GM20431 (cell line): ENCODE measurements at regions not wholly inside any gene's neighbourhood (a gene's known extent, or its start where the extent isn't known, plus 50 kb on each side); places are given as distances from the start of the nearest gene placed in this dataset.
"Not testable (repeated sequence)": the region's sequence is repeated elsewhere in the genome, so short reads cannot be mapped to it uniquely, and the experiment has no call there.

ENCODE experiments used
- in situ Hi-C: fragments of 300-500 bp; cut with MseI, MboI; formaldehyde crosslinking; loops from one replicate; pipeline ENCODE4 v1.15.0; 2020; ENCODE audit warnings: low sequenced_read_pairs; ENCODE audit not compliant: unreplicated experiment

DNA sequence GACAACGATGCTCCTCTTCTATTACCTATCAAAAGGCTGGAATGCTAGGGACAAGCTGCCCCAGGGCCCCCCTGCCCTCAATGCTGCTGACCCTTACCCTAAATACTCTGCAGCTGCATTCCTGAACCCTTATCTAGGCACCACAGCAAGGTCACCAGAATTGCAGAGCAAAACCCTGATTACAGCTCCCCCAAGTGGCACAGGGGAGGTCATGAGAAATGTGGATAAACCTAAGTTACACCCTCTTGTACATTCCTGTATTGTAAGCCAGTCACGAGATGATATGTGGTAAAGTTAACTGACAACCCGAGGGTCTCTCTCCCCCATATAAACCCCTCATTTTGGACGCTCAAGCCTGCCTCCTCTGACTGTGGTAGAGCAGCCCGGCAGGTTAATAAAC lies 411.8 kb upstream of the STXBP6 start:
- in situ Hi-C loops, result no loop called here

DNA sequence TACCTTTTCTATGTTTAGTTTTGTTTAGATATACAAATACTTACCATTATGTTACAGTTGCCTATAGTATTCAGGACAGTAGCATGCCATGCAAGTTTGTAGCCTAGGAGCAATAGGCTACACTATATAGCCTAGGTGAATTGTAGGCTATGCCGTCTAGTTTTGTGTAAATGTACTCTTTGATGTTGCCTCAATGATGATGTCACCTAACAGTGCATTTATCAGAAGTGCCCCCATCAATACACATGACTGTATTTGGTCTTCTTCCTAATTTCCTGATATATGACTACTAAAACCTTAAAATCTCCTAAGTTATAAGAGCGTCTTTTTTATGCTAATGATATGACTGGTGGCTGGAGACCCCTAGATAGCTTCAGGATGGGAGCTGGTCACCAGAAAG lies 394.4 kb upstream of the STXBP6 start:
- in situ Hi-C loops, result no loop called here

DNA sequence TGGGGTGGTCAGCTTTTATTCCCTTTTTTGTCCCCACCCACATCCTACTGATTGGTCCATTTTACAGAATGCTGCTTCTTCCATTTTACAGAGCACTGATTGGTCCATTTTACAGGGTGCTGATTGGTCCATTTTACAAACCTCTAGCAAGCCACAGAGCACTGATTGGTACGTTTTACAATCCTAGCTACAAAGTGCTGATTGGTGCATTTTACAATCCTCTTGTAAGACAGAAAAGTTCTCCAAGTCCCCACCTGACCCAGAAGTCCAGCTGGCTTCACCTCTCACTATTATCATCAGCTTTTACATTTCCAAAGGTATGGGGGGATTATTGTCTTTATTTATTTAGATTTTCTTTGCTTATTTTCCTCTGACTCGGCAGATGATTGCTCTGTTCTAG lies 390.4 kb upstream of the STXBP6 start:
- in situ Hi-C loops, result not testable (repeated sequence)

DNA sequence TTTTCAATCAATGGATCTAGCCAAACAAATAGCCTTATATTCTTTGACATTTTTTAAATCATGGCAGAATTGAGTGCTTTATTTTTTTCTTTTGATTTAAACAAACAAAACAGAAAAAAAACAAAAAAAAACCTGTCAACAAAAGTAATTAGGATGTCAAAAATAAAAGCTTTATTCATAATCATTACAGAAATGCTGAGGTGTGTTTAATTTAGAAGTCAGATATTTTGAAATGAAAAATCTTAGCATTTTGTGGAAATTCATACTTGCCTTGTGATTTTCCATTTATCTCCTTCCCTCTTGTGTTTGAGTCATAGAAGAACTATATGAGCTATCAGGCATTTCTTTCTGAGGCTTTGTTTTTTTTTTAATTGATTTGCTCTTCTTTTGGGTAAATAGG lies 387.0 kb upstream of the STXBP6 start:
- in situ Hi-C loops, result no loop called here

DNA sequence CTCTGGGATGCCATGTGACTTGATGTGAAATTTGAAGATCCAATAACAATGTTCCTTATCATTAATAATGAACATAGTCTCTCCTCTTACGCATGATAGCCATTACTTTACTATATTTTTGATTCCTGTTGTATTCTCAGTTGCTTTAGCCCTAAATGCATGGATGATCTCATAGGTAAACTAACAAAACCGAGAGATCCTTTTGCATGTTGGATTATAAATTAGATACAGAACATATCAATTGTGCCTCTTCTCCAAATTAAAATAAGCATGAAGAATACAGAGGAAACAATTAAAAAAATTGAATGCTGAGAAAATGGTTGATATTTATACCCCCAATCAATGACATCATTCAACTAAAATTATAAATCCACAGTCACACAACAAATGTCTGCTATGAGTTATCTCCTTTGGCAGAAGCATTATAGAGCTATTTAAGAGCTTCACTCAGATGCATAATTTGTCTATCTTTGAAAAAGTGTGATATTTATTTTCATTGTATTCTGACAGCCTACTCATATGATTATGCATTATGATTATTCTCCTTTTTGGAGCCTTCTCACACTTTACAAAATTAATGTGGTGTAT lies 386.4 kb upstream of the STXBP6 start:
- in situ Hi-C loops, result no loop called here

DNA sequence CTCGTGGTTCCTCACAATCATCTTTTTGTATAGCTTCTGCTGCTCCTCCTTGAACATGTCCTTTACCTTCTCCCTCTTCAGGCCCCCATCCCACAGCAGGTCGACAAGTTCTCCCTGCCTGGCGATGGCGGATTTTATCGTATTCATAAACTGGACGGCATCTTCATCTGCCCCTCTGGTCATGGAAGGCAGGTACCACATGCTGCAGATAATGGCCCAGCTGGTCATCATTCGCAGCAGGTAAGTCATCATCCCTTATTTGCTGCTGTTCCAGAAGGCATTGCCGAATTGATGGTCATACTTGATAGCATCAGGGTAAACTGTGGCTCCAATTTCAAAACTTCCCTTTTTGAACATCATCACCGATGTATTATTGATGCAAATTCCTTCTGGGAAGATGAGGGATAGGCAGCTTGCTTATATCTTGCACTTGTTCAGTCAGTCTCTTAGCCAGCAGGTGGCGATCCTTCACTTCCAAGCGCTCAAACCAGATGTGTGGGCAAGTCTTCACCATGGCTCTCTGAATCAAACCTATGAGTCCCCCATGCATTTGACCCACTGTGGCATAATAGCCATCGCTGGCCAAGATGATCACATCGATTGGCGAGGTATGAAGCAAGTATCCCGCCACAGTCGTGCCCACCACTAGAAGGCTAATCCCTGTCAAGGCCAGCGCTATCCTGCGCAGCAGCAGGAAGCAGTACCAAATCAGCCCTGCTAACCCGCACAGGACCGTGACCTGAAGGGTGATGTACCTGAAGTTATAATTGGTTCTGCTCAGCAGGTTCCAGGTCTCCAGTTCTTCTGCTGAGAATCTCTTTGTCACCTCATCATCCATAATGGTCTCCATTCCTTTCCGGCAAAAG lies 381.5 kb upstream of the STXBP6 start:
- in situ Hi-C loops, result no loop called here

DNA sequence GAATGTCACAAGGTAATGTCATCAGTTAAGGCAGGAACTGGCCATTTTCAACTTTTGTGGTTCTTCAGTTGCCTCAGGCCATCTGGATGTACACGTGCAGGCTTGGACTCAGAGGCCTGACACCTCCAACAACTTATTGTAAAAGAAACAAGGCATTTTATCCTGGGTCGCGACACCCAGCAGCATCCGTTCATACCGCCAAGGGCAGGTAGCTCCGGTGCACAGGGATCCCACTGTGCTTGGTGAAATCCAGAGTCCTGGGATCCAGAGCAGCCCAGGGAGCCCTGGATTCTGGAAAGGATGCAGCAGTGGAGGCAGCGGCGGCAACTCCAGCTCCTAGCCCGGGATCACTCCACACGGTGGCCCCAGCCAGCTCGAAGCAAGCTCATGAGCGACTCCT lies 380.9 kb upstream of the STXBP6 start:
- in situ Hi-C loops, result no loop called here

DNA sequence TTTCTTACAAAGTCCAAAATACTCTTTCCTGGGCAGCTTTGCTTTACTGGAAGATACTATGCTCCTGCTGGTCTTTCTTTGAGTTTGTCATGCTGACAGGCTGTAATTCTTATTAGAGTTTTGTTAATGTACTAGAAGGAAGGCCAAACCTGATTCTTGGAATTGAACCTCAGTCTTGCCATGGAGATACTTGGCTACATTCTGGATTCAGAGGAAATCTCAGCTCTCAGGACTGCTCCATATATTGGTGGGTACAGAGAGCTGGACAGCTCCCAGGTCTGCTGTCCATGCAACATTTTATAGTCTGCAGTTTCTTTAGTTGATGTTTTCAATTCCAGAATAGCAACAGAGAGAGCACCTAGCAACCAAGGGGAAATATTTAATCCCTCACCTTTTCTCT lies 363.1 kb upstream of the STXBP6 start:
- in situ Hi-C loops, result no loop called here

DNA sequence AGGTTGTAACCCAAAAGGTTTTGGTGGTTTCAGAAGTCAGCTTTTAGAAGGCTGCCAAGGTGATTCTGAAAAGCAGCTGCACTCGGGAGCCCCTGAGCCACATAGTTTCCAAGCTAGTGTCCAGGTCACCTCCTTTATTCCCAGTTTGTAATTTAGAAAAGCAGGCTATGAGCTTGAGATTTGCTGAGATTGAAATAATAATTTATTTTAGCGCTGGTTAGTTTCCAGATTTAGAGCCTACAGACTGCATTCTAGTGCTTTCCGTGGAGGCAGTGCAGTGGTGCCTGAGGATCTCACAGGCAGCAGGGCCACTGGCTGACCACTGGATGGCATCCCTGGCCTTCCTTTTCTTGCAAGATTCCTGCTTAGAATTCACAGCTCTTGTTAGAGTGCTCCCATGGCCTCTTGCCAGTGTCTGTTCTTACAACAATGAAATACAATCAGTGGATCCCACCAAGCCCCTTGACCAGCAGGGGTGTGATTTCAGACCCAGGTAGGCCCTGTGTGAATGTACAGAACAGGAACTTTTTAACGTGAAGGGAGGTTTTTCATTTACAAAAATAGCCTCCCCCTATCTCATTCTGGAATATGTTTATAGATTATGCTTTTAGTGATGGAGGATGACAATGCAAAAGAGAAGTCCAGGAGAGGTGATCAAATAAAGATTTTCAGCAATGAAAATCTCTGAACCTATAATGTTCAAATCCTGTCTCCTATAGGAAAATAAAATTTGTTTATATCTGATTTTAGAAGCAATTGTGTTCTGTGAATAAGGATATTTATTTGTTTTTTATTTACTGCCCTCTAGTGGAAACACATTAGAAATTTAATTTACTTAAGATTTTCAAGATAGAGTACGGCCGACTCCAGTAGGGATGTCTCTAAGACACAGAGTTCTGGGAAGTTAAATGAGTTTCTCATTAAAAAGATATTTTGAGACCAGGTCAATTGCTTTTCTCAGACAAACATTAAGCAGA lies 362.1 kb upstream of the STXBP6 start:
- in situ Hi-C loops, result no loop called here

DNA sequence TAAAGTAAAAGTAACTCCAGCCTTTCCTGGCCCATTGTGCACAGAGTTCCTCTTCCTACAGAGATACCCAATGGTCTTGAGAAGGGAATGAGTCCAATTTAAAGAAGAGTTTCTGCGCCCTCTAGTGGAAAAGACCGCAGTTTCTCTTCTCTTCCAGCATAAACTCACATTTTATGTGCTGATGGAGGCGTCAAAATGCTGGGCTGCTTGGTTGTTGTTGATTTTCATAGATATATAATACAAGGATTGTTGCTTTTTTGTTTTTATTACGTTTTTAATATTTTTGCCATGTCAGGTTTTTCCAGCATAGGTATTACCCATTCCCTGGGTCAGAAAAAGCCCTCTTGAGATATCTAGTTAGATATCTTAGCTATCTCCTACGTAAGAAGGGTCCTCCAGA lies 356.9 kb upstream of the STXBP6 start:
- in situ Hi-C loops, result no loop called here

DNA sequence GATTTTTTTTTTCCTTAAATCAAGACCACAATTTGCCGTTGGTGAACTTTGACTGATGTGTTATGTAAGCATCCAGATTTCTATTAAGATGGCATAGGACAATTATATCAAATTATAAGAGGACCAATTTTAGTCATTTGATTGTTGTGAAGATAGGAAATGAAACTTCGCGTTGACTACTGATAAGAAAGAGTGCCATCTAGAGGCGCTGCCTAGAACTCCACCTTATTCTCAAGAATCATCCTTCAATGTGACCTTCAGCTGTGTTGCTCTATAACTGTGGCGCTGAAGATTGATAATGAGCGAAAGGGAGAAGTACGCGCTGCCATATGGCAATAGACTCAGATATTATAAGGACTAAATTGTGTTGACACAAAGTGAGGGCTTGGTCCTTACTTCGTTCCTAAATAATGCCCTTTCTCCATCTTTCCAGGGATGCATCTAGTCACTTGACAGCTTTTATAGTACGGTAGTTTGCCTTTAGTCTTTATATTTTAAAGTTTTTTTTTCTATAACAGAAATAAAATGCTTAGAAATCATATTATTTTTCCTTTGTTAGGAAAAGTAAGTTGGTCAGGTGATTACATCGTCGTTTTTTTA lies 350.8 kb upstream of the STXBP6 start:
- in situ Hi-C loops, result no loop called here

DNA sequence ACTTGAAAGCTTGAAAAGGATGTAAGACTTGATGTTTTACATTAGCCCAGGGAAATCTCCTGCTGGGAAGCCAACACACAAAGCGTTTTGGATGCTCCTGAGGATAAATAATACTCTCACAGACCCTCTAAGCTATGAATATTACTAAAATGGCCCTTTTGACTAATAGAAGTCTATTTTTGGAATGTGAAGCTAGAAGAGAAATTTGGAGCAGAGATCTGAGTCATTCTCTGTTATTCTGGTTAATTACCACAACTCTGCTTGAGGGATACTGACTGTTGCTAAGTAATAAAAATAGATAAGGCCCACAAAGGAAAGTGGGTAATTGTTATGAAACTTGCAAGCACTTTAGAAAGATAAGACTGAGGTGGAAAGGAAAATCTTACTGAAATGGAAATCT lies 346.2 kb upstream of the STXBP6 start:
- in situ Hi-C loops, result no loop called here

DNA sequence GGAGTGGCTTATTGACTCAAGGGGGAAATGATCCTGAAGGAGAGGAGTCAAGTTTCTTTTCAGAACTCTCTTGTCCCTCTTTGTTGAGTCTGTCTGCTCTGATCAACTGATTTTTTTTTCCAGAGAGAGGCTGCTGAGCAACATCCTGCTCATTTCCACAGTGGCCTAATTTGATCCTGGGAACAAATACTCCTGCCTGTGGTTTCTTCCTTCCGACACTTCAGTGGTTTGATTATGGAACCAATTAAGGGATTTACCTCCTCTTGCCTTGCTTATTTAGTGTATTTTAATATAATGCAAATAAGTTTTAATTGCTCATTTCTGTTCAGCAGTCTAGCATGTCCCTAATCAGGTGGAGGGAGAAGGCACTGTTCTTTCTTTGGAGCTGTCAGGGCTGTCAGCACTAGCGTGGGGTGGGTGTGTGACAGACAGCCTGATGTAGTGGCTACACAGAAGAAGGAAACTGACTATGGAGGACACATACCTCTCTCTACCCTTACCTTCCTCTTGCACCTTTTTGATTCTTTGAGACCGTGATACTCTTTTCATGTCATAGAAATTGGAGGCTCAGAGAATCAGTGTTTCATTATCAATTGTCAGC lies 344.9 kb upstream of the STXBP6 start:
- in situ Hi-C loops, result no loop called here

DNA sequence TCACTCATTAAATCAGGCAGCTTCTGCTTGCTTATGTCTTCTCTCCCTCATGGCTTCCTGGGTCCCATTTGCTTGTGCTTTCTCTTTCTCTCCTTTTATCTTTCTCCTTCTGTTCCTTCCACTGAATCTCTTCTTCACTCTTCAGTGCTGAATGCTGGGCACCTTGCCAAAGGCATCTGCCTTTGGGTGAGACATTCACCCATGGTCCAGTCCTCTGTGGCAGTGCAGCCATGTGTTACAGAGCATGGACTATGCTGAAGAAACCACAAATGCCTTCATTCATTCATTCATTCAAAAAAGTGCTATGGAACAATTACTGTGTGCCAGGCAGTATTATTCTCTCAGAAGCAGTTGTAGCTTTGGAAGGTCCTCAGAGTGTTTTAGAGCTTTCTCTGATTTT lies 344.4 kb upstream of the STXBP6 start:
- in situ Hi-C loops, result no loop called here

DNA sequence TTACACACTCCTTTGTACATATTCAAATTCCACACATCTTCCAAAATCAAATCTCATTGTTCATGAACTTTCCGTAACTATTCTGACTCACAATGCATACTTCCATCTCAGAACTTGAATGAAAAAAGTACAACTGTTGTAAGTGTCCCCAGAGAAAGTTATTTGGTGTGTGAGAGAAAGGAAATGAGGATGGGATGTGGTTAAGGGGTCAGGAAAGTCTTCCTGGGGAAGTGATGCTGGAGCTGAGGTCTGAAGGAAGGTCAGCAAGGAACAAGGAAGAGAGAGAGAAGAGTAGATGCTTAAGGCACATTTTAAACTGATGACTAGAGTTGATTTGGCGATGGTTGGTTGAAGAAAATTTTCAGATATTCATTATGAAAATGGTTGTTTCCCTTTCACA lies 340.0 kb upstream of the STXBP6 start:
- in situ Hi-C loops, result no loop called here

DNA sequence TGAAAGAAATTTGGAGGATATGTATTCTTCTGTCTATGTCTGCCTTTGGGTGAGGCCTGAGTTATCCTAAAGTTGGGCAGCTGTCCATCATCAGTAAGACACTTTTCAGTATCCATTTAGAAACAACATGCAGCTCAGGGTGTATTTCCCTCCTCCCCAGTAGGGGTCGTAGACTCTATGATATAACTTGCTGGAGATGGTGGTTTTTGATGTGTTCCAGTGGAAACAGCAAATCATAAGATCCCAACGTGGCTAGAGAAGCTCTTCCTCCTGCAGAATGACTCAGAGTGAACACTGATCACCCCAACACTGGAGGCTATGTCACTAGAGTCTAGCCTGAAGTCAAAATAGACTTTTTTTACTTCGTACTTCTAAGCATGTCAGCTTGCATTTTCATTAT lies 331.6 kb upstream of the STXBP6 start:
- in situ Hi-C loops, result no loop called here

DNA sequence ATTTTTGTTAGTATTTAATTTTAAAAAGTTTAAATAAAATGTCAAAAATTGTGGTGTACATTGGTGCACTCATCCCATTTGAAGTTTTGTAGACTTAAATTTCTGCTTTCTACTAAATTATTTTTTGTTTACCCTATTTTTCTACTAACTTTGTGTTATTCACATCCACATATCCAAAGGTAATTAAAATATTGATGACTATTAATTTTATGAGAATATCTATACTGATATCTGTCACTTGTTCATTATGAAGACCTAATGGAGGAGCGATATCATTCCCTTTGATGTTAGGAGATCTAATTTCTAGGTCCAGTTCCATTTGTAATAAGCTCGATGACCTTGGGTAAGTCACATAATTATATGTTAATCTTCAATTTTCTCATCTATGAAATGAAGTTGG lies 325.7 kb upstream of the STXBP6 start:
- in situ Hi-C loops, result no loop called here

DNA sequence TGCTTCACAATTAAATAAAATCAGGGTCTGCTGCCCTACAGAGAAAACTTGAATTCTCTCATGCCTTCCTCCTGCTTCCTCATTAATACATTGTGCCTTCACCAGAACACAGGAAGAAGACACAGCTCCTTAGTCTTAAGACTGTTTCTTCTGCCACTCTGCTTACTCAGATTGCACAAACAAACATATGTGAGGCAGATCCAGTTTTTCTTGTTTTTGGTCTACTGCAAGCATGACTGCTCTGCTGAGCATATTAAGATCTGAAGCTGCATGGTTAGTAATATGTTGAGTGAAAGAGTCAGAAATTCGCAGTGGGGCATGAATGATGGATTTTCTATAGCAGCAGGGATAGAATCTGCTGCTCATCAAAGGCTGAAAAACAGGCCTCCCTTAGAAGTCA lies 321.1 kb upstream of the STXBP6 start:
- in situ Hi-C loops, result no loop called here

DNA sequence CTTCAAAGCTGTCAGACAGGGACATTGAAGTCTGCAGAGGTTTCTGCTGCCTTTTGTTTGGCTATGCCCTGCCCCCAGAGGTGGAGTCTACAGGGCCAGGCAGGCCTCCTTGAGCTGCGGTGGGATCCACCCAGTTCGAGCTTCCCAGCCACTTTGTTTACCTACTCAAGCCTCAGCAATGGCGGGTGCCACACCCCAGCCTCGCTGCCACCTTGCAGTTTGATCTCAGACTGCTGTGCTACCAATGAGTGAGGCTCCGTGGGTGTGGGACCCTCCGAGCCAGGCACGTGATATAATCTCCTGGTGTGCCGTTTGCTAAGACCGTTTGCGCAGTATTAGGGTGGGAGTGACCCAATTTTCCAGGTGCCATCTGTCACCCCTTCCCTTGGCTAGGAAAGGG lies 320.1 kb upstream of the STXBP6 start:
- in situ Hi-C loops, result not testable (repeated sequence)

DNA sequence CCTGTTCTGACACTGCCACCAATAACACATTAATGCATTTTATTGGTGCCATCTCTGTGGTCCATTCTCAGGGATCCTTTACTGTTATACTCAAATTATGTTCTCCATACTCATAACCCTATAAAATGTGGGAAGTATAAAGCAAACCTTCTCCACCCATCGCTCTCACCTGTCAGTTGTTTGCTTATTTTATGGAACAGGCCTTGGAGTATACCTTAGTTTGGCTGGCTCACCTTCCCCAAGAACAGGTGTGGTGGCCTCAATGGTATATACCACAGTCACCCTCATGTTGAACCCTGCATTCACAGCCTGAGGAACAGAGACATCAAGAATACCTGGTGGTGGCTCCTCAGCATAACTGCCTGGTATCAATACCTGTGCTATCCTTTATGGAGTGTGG lies 308.4 kb upstream of the STXBP6 start:
- in situ Hi-C loops, result no loop called here
